ENCODE measurements at regions not wholly inside any gene's neighbourhood (a gene's known extent, or its start where the extent isn't known, plus 50 kb on each side); places are given as distances from the start of the nearest gene placed in this dataset.
A peak's percentile ranks its signal among the peaks of the same experiment; 100 is the strongest.

GRCh38 chr1:79587229-79587628 is 580.7 kb upstream of the ADGRL4 start:
- TF ChIP-seq EP300 (IDR thresholded peaks at IDR 0.05; ENCODE audit: borderline replicate concordance) (no peak), TCF12 (IDR thresholded peaks at IDR 0.05; ENCODE audit: low read depth) (no peak), YY1 (IDR thresholded peaks at IDR 0.05; ENCODE audit: low read depth) (no peak), RAD21 (IDR thresholded peaks at IDR 0.05; ENCODE audit: low read depth) (0 out of 2 replicates have a peak, but pooled peaks have one; percentile 7), FOXM1 (IDR thresholded peaks at IDR 0.05; ENCODE audit: borderline replicate concordance, low read depth) (no peak), MAX (IDR thresholded peaks at IDR 0.05) (no peak), NFIC (IDR thresholded peaks at IDR 0.05) (no peak), CEBPB (IDR thresholded peaks at IDR 0.05) (no peak), TAF1 (IDR thresholded peaks at IDR 0.05; ENCODE audit: low read depth) (no peak)
